SU-DHL-6 (cell line): ENCODE measurements at regions not wholly inside any gene's neighbourhood (a gene's known extent, or its start where the extent isn't known, plus 50 kb on each side); places are given as distances from the start of the nearest gene placed in this dataset.

Source experiments
- CTCF ChIP-seq: fragments of 200-600 bp; sonication (generic); IDR thresholded peaks from one replicate; pipeline ENCODE4 v1.5.1; 2017; ENCODE audit warnings: antibody characterized with exemption, mild to moderate bottlenecking, low read length, moderate library complexity; ENCODE audit not compliant: insufficient read depth, poor library complexity, severe bottlenecking
- EZH2phosphoT487 ChIP-seq: fragments of 200-600 bp; sonication (generic), shearing (Covaris generic); conservative IDR thresholded peaks from 2 replicates; pipeline ENCODE4 v1.6.1; 2018; ENCODE audit warnings: mild to moderate bottlenecking, antibody characterized with exemption, low read length, moderate library complexity, mixed read lengths

GRCh38 chr17:68694791-68695485 is 93.8 kb upstream of the FAM20A start:
- no peak for TF ChIP-seq CTCF
- no peak for TF ChIP-seq EZH2phosphoT487
